Activated T-cell treated with anti-CD3 and anti-CD28 coated beads, Interleukin-2, amount 50 U/mL, for 4 hours (primary cell): ENCODE measurements at regions not wholly inside any gene's neighbourhood (a gene's known extent, or its start where the extent isn't known, plus 50 kb on each side); places are given as distances from the start of the nearest gene placed in this dataset.

ENCODE experiments used
- ATAC-seq, 2 donors: fragments of 200-7000 bp; cut with Tn5 transposase; one replicate each; pipeline ENCODE4 v1.10.0; 2021
- DNase-seq: peaks from one replicate; pipeline ENCODE4 v3.0.0-alpha.2; 2020
- H3K27me3 Mint-ChIP-seq: one replicate; pipeline ENCODE4 v1.8.0; 2021; ENCODE audit warnings: low read depth, mixed read lengths
- H3K36me3 Mint-ChIP-seq: one replicate; pipeline ENCODE4 v1.8.0; 2022; ENCODE audit warnings: mixed read lengths; ENCODE audit not compliant: insufficient read depth
- H3K4me1 Mint-ChIP-seq: one replicate; pipeline ENCODE4 v1.8.0; 2021; ENCODE audit warnings: low read depth, mixed read lengths
- H3K4me3 Mint-ChIP-seq: one replicate; pipeline ENCODE4 v1.8.0; 2021; ENCODE audit warnings: mild to moderate bottlenecking, moderate library complexity, mixed read lengths
- H3K9me3 Mint-ChIP-seq: one replicate; pipeline ENCODE4 v1.8.0; 2021; ENCODE audit warnings: mixed read lengths

DNA sequence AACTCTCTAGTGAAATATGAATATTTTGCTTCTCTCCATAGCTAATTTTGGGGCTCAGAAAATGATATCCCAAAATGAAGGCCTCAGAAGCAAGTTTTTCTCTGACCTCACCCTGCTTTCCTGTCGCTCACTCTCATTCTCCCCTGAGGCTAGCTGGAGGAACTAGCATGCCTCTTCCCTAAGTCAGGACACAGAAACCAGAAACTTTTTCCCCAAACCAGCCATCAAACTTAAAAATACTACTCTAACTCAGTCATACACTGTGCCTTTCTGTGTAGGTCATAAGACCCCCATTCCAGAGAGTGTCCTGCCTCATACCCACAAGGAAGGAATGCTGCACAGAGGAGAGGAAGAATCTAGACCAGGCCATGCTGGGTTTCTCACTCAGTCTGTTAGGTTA lies 329.6 kb downstream of the PCDH20 start:
- Mint-ChIP-seq H3K4me3 (no peak overlapping the region), H3K4me1 (no peaks in the 10 kb centered on the region), H3K36me3 (no peaks in the 10 kb centered on the region), H3K27me3 (no peaks in the 10 kb centered on the region), H3K9me3 (peaks cover 8% of the 10 kb centered on the region)
- DNase-seq: no peak
- ATAC-seq: no peak

DNA sequence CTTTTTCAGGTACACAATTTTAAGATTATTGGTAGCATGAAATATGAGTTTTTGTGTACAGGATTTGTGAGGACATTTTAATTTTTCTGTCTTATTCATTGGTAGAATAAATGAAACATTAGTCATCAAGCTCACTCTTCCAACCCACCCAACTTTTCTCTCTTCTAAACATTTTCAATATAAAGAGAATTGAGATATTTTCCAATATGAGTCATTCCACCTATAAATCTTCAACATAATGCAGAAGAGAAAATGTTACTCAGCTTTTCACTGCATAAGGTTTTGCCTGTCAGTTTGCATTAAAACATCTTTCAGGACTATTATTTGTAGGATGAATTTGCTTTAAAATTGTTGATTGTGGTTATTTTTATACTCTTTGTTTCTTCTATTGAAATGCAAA lies 330.7 kb downstream of the PCDH20 start:
- DNase-seq (no peak), ATAC-seq (no peak)
- Mint-ChIP-seq H3K27me3 (no peaks in the 10 kb centered on the region), H3K9me3 (peaks cover 16% of the 10 kb centered on the region), H3K4me3 (no peak overlapping the region), H3K36me3 (no peaks in the 10 kb centered on the region), H3K4me1 (no peaks in the 10 kb centered on the region)

DNA sequence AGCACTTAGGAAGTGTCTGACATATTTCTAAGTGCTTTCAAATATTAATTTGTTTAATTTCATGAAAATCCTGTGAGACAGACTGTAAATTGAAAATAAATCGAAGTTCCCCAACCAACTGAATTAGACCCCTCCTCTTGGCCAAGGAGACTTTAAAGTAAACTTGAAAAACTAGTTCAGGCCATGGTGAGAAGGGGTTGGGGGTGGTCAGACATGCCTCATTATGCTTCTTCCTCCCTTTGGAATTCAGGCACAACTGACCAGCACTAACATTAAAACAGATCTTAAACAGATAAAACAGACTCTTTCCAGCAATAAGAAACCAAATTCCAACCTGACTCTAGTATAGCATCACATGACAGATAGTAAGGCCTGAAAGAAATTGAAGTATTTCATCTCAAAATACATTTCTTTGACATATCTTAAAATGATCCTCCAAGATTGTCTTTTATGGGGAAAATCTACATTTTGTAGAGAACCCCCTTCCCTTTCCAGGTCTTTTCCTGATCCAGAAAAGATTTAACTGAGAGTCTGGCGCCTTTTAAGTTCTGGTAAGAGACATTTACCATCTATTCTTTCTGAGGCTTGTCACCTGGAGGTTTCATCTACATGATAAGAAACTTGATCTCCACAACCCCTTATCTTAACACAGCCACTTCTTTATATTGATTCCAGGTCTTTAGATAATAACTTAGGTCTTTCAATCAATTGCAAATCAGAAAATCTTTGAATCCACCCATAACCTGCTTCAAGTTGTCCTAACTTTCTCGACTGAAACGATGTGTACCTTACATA lies 336.5 kb downstream of the PCDH20 start:
- H3K27me3 Mint-ChIP-seq: no peaks in the 10 kb centered on the region
- no peaks in the 10 kb centered on the region for H3K36me3 Mint-ChIP-seq
- H3K4me3 Mint-ChIP-seq: no peak overlapping the region
- H3K4me1 Mint-ChIP-seq: no peaks in the 10 kb centered on the region
- ATAC-seq (no peak), DNase-seq (no peak)
- peaks cover 17% of the 10 kb centered on the region for H3K9me3 Mint-ChIP-seq

DNA sequence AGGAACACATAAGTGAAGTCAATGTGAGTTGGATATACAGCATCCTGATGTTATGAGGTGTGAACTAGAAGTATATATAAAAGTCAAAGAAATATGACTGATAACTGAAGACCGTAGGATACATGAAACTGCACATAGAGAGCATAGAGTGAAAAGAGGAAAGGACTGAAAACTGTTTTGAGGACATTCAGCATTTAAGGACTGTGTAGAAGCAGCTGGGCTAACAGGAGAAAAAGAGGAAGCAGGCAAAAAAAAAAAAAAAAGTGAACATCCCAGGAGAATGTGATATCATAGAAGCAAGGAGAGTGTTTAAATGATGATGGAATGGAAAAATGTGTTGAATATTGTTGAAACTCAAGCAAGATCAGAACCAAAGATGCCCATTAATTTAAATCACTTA lies 363.5 kb downstream of the PCDH20 start:
- no peaks in the 10 kb centered on the region for H3K36me3 Mint-ChIP-seq
- no peak for DNase-seq
- H3K4me3 Mint-ChIP-seq: no peak overlapping the region
- peaks cover 3% of the 10 kb centered on the region for H3K9me3 Mint-ChIP-seq
- no peaks in the 10 kb centered on the region for H3K27me3 Mint-ChIP-seq
- ATAC-seq: no peak
- H3K4me1 Mint-ChIP-seq: no peaks in the 10 kb centered on the region

DNA sequence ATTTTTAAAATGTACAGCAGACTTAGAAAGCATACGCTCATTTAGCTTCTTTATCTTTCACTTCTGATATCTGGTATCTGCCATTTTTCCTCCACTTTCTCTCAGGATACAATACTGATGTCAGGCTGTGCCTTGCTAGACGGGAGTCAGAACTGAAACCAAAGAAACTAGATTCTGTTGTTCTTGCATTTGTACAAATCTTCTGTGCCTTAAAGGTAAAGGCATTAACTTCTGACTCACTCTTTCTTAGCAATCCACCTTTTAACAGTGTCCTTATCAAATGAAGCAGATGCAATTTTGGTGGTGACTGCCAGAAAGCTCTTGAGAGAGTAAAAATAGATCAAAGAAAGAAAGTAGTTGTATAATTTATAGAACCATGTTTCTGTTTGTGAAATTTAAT lies 370.4 kb downstream of the PCDH20 start:
- H3K27me3 Mint-ChIP-seq: no peaks in the 10 kb centered on the region
- no peak for DNase-seq
- H3K4me1 Mint-ChIP-seq: no peaks in the 10 kb centered on the region
- no peak for ATAC-seq
- H3K4me3 Mint-ChIP-seq: no peak overlapping the region
- H3K36me3 Mint-ChIP-seq: no peaks in the 10 kb centered on the region
- H3K9me3 Mint-ChIP-seq: peaks cover 5% of the 10 kb centered on the region

DNA sequence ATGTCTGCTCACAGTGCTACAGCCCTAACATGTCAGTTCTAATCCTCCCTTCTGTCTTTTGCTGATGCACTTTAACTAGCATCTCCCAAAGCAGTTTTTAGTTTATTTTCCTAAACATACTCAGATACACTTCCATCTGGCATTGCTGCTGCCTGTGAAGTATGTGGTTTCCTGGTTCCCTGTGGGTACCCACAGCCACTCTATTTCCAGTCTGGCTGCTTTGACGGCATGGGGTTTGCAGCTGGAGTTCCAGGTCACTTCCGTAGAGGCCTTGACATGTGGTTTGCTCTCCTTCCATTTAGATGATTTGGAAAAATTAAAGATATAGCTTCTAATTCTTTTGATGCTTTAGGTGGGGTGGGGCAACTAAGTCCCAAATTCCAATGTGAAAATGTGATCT lies 375.5 kb downstream of the PCDH20 start:
- H3K27me3 Mint-ChIP-seq: no peaks in the 10 kb centered on the region
- ATAC-seq (no peak), DNase-seq (no peak)
- H3K4me1 Mint-ChIP-seq: no peaks in the 10 kb centered on the region
- H3K9me3 Mint-ChIP-seq: peaks cover 14% of the 10 kb centered on the region
- H3K4me3 Mint-ChIP-seq: no peak overlapping the region
- H3K36me3 Mint-ChIP-seq: no peaks in the 10 kb centered on the region

DNA sequence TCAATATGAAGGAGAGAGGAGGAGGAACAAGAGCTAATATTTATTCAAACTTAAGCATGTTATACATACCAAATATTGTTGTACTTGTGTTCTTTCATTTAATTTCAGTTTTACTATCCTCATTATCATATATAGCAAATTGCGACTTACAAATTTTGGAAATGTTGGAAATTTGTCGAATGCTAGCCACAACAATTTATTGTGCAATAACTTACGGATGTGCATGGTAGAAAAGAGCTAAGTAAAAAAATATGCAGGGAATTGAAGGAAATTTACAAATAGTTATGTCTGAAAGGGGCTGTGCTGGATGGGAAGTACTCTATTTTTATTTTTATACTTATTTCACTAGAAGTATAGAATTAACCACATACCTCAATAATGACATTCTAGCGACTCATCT lies 376.3 kb downstream of the PCDH20 start:
- no peak overlapping the region for H3K4me3 Mint-ChIP-seq
- DNase-seq (no peak), ATAC-seq (no peak)
- H3K36me3 Mint-ChIP-seq: no peaks in the 10 kb centered on the region
- H3K27me3 Mint-ChIP-seq: no peaks in the 10 kb centered on the region
- H3K4me1 Mint-ChIP-seq: no peaks in the 10 kb centered on the region
- peaks cover 14% of the 10 kb centered on the region for H3K9me3 Mint-ChIP-seq

DNA sequence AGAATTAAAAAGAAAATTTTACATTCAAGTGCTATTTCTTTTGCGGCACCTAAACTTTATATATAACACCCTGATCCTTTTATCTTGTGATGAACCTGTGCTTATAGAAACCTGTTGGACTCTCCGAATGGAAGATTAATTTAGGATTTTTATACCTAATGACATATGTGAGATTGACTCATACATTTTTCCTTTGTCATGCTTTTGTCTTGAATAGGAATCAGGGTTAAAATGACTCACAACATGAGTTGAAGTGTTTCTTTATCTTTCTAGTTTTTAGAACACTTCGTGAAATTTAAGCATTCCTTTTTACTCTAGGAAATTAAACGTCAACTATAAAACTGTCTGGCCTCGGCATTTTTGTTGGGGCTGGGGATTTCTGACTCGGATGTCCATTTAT lies 378.9 kb downstream of the PCDH20 start:
- H3K4me1 Mint-ChIP-seq: no peaks in the 10 kb centered on the region
- H3K36me3 Mint-ChIP-seq: no peaks in the 10 kb centered on the region
- H3K27me3 Mint-ChIP-seq: no peaks in the 10 kb centered on the region
- DNase-seq: no peak
- no peak overlapping the region for H3K4me3 Mint-ChIP-seq
- no peak for ATAC-seq
- H3K9me3 Mint-ChIP-seq: peaks cover 11% of the 10 kb centered on the region

DNA sequence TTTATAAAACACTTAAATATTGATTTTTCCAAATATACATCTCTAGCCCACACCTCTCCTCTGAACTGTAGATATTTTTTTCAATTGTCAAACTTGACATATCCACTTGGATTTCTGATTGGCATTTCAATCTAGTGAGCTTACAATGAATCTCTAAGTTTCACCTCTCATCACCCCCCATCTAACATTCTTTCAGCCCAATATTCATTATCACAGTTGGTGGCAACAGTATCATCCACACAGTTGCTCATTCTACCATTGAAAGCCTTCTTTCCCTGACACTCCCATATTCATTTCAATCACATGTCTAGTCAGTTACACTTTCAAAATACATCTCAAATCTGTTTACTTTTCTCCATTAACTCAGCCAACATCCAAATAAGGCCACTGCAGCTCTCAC lies 385.2 kb downstream of the PCDH20 start:
- DNase-seq: no peak
- no peak for ATAC-seq
- Mint-ChIP-seq H3K36me3 (no peaks in the 10 kb centered on the region), H3K4me3 (no peak overlapping the region), H3K27me3 (no peaks in the 10 kb centered on the region), H3K4me1 (no peaks in the 10 kb centered on the region), H3K9me3 (peaks cover 7% of the 10 kb centered on the region)

DNA sequence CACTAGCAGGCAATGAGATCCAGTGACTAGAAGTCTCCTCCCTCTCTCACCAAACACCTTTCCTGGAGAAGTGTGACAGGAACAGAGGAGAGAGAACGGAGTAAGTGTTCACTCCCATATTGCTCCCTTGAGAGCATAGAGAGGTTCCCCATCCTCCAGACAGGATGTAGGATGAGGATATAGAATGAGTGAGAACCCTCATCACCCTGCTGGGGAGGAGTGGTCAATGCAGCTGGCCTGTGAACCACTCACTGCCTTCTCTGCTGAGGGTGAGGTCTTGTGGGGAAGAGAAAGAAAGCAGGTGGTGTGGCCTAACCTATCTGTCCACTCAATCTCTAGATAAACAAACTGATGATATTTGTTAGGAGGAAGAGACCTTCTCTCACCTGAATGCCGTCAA lies 386.6 kb downstream of the PCDH20 start:
- no peaks in the 10 kb centered on the region for H3K4me1 Mint-ChIP-seq
- H3K27me3 Mint-ChIP-seq: no peaks in the 10 kb centered on the region
- no peaks in the 10 kb centered on the region for H3K36me3 Mint-ChIP-seq
- DNase-seq (no peak), ATAC-seq (no peak)
- no peak overlapping the region for H3K4me3 Mint-ChIP-seq
- peaks cover 7% of the 10 kb centered on the region for H3K9me3 Mint-ChIP-seq

DNA sequence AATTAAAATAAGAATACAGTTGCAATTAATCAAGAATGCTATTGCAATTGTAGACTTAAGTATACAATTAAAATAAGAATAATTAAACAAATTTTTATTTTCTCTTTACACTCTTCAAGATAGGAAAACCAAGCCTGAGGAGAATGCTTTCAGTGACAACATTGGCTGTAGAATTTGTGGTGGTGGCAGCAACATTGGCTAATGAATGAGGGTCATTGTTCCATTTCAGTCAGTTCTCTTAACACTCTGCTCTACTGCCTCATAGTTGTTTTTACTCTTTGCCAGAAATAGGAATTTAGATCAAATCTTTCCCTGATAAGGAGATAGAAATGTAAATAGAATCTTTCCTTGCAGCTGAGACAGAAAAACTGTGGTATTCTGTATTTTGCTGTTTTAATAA lies 391.6 kb downstream of the PCDH20 start:
- Mint-ChIP-seq H3K4me1 (no peaks in the 10 kb centered on the region), H3K36me3 (no peaks in the 10 kb centered on the region), H3K4me3 (no peak overlapping the region), H3K27me3 (no peaks in the 10 kb centered on the region), H3K9me3 (peaks cover 7% of the 10 kb centered on the region)
- DNase-seq (no peak), ATAC-seq (no peak)

DNA sequence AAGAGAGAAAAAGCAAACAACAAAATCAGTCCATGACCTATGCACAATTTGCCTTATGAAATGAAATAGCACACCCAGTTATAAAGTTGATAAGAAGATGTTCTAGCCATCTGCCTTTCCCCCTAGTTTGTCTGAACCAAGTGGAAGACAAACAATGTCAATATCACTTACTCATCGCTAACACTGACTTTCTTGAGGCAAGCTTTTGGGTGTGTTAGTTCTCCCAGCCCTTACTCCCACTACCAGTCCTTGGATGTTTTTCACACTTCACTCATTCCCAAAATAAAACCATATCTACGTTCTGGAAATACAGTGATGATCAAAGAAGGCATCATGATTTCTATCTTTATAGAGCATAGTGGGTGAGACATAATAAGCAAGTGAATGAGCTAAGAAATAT lies 393.8 kb downstream of the PCDH20 start:
- no peak for ATAC-seq
- H3K27me3 Mint-ChIP-seq: no peaks in the 10 kb centered on the region
- H3K36me3 Mint-ChIP-seq: no peaks in the 10 kb centered on the region
- no peaks in the 10 kb centered on the region for H3K4me1 Mint-ChIP-seq
- no peak for DNase-seq
- H3K9me3 Mint-ChIP-seq: peaks cover 3% of the 10 kb centered on the region
- H3K4me3 Mint-ChIP-seq: no peak overlapping the region

DNA sequence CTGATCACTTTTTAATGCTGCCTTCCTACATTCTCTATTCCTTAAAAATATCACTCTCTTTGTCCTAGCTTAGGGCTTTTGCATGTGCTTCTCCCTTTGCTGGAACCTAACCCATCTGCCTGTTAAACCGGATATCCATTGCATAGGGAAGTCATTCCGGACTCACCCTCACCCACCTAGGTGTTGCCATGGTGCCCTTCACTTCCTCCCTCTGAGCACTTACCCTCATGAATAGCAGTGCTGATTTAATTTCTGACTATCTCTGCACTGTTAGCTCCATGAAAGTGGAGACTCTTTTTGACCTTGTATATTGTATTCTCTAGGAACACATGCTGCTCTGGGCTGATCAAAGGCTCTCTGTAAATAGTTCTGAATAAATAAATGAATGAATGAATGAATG lies 401.9 kb downstream of the PCDH20 start:
- Mint-ChIP-seq H3K36me3 (no peaks in the 10 kb centered on the region), H3K4me3 (no peak overlapping the region), H3K4me1 (no peaks in the 10 kb centered on the region), H3K27me3 (no peaks in the 10 kb centered on the region), H3K9me3 (peaks cover 12% of the 10 kb centered on the region)
- DNase-seq (no peak), ATAC-seq (no peak)

DNA sequence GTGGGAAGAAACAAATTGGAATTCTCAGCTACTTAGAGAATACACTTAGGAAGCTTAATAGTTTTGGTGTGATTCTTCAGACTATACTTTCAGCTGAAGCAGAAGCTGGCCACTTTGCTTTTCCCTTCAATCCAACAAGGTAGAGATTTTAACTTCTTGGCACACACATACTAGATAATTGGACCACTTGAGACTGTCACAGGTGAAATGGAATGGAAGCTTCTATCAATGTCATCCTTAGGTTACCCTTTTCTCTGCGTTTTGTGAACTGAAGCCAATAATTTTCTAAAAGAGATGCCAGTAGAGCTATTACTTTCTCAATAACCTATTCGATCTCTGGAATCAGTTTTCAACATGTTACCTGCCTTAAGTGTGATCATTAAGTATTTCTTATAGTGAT lies 405.3 kb downstream of the PCDH20 start:
- H3K27me3 Mint-ChIP-seq: no peaks in the 10 kb centered on the region
- H3K36me3 Mint-ChIP-seq: no peaks in the 10 kb centered on the region
- DNase-seq (no peak), ATAC-seq (no peak)
- no peaks in the 10 kb centered on the region for H3K4me1 Mint-ChIP-seq
- peaks cover 22% of the 10 kb centered on the region for H3K9me3 Mint-ChIP-seq
- H3K4me3 Mint-ChIP-seq: no peak overlapping the region

DNA sequence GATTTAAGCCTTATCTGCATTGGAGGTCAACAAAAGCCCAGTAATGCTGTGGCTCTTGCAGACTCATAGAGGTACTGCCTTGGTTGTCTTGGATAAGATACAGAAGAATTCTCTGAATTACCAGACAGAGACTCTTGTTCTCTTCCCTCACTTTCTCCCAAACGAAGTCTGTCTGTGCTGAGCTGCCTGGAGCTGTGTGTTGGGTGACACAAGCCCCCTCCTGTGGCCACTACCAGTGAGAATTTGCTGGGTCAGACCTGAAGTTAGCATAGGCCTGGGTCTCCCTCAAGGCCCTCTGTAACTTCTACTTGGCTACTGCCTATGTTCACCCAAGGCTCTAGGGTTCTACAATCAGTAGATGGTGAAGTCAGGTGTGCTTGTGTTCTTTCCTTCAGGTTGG lies 413.0 kb downstream of the PCDH20 start:
- H3K27me3 Mint-ChIP-seq: no peaks in the 10 kb centered on the region
- H3K9me3 Mint-ChIP-seq: peaks cover 29% of the 10 kb centered on the region
- DNase-seq (no peak), ATAC-seq (no peak)
- H3K4me1 Mint-ChIP-seq: no peaks in the 10 kb centered on the region
- no peaks in the 10 kb centered on the region for H3K36me3 Mint-ChIP-seq
- no peak overlapping the region for H3K4me3 Mint-ChIP-seq
